Left hindlimb (tissue), 1 donor: ENCODE measurements at regions not wholly inside any gene's neighbourhood (a gene's known extent, or its start where the extent isn't known, plus 50 kb on each side); places are given as distances from the start of the nearest gene placed in this dataset.
A peak's percentile ranks its signal among the peaks of the same experiment; 100 is the strongest.

Experiments
- DNase-seq: peaks from one replicate; pipeline ENCODE4 v3.0.0-alpha.2; 2018

DNA sequence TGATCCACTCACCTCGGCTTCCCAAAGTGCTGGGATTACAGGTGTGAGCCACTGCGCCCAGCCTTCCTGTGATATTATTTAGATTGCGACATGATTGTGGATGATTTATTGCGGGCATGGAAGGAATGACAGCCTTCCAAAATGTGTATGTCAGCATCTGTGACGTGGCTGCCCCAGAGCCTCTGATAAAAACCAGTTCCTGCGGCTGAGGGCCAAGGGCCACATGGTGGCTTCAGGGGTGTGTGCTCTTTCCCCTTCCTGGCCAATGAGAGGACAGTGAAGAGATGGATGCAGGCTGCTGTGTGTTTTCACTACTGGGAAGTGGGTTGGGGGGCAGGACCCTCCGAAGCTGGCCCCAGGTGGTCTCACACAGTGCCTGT lies 57.4 kb upstream of the HGFAC start:
- no peak for DNase-seq

DNA sequence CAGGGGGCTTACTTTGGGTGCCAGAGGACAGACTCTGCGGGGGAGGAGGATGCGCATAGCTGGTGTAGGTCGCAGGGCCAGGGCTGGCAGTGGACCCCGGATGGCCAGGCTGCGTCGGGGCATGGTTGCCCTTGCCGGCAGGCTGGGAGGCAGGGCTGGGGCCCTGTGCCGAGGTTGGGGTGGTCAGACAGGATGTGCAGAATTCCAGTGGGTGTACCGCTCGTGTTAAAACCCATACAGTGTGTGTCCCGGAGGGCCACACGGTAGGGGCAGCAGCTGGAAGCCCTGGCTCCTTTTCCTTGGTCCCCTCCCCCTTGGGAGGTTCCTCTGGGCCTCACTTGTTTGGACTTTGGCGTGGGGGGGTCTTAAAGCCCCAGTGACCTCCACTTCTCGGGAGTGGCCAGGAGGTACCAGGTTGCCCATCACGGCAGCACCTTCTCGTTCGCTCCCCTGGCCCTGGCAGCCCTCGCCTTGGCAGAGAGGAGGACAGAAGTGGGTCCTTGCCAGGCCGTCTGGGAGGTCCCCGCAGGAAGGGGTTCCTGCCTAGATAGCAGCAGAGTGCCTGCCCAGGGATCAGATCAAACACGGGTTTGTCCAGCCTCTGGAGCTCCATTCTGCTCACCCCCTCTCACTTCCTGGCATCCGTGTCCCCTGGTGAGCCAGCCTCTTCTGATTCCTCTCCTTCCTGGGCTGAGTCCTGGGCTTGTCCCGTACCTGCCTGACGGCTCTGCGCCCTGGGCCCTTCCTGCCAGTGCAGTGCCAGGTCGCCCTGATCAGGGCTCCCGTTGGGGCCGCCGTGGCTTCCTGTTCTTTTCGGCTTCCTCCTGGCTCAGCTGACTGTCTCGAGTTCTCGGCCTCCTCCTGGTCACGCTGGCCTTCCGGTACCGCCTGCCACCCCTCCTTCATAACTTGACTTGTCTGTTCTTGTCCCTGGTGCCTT lies 56.7 kb upstream of the HGFAC start:
- peak; percentile 43 for DNase-seq

DNA sequence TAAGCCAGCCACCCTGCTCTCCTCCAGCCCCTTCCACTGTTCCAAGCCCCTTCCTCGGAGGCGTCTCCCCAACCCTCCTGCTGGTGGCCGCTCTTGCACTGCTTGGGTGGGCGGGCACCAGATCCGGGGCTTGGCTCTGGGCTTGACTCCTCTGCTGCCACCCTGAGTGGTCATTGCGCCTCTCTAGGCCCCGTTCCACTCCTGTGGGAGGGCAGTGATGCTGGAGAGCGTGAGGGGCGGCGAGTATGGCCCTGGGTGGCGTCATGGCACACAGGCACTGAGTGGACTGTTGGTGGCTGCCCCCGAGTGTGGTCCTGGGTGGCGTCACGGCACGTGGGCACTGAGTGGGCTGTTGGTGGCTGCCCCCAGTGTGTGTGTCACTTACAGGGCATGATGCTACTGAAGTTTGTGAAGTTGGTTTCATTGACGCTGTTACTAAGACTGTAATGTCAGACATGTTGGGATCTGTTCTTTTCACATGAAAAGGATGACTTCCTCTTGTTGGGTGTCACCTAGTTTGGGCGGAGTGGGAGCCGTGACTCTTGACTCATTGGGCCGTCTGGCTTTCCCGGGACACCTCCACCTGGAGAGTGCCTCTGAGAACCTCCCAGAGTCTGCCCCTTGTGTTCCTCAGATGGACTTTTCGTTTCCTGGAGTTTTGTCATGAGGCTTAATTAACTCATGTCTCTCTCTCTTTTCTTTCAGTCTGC lies 55.9 kb upstream of the HGFAC start:
- no peak for DNase-seq

DNA sequence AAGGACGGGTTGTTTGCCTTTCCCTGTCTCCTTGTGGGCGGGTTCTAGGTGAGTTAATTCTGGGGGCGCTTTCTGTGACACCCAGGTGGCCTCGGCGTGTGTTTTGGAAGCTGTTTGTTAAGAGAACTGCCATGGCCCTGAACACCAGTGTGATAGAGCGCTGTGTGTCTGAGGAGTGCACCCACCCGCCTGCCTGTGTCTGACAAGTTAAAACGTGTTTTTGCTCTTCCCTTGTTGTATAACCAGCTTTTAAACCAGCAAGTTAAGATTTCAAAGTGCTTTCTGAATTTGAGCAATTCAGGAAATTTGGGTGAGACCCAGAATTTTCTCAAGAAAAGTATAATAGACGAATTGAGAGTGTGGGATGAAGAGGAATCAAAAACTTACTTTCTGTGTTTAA lies 55.2 kb upstream of the HGFAC start:
- no peak for DNase-seq

DNA sequence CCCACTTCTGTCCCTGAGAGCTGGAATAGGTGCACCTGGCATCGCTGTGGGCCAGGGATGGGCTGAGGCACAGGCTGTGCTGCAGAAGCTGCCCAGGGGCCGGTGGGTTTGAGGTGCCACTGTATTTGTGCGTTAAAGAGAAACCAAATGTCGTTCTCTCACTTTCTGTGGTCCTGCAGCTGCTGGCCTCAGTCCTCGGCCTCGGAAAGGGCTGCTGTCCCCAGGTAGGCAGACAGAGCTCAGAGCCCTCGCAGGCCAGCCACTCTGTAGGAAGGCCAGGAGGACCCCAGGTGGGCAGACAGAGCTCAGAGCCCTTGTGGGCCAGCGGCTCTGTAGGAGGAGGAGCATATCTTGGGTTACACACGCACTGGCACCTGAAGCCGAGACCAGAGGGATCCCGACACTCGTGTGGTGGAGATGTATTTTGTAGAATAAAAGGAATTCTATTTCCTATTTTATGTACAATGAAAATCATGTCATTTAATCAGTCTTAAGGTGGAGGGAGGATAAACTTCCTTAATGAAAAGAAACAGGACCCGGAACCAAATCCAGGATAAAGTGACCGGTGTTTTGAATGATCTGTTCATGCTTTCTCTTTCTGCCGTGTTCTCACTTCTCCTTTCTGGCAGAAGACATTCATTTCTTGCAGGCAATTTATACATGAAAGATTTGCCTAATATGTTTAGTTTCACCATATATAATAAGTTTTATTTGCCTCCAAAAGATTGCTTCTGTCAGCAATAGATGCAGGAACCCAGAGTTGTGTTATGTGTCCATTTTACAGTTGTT lies 54.4 kb upstream of the HGFAC start:
- DNase-seq = no peak

DNA sequence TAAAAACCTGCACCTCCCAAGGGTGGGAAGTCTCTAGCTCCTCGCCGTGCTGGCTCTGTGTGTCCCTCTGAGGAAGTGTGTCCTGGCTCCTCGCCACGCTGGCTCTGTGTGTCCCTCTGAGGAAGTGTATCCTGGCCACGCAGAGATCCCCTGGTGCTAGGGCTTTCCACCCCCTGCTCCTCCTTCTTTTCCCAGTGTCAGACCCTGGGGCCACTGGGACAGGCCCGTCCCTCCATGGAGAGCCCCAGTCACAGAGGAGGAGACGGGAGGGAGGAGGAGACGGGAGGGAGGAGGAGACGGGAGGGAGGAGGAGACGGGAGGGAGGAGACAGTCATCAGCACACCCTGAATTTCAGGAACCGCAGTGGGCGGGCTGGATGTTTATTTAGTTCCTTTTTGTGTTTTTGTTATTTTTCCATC lies 53.8 kb upstream of the HGFAC start:
- peak; percentile 78 for DNase-seq

DNA sequence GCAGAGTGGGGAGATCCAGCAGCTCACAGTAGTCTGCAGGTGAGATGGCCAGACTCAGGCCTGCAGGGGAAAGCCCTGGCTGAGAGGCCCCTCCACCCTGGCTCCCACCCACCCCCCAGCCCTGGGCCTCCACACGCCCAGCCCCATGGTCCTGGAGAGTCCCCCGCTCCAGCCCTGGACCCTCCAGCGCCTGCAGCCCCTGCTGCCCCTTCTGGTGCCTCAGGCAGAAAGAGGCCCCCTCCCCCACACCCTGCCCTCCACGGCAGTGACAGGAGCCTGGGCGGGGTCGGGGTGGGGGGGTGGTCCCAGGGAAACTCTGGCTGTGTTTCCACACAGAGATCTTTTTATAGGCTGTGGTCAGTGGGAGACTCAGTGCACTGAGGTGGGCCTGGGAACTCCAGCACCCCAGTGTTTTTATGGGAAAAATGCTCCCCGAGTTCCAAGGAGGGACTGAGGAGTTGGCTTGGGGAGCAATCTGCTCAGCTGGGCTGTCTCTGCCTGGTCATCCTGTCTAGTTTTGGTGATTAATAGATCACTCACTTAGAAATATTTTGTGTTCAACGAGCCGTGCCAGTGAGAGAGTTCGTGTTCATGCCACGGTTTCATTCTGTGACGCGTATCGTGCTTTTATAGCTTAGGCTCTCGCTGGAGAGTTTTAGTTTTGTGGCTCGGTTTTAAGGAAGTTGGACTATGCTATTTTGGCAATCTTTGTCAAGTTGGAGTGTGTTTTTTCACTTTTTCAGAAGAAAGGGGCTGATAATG lies 53.1 kb upstream of the HGFAC start:
- DNase-seq = no peak

DNA sequence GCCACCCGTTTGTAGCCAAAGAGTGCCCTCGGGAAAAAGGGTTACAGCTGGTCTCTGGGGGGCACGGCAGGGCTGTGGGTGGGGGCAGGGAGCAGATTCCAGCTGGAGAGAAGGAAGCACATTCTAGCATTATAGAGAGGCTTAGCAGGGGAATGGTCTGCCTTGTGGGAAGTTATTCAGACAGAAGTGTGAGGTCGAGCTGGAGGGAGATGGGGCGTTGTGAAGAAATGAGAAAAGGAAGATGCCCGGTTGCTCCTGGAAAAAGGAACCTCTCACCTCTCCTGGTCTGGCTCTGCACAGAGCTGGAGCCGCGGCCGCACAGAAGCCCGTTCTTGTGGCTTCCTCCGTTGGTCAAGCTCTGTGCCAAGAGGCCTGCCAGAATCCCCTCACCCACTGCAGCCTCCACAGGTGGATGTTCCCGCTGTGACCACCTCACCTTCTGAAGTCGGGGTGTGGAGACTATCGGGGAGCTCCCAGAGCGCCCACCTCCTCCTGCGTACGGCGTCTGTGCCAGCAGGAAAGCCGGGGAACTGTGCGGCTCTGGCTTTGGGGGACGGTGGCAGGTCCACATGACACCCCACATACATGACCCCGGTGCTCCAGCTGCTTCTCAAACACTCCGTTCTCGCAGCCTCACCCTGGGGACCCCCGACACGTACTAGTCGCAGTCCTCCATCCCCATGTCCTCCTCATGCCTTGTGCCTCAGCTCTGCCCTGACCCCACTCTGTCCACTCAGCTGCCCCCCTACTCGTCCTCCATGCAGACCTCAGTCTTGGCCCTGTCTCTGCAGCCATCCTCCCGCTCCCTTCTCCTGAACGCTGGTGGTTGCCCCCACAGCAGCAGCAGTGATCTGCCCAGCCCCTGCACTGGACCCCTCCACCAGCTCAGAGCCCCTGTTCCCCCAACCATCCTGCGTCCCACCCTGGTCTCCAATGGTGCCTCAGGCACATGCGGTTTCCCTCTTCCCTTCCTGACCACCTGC lies 52.2 kb upstream of the HGFAC start:
- no peak for DNase-seq

DNA sequence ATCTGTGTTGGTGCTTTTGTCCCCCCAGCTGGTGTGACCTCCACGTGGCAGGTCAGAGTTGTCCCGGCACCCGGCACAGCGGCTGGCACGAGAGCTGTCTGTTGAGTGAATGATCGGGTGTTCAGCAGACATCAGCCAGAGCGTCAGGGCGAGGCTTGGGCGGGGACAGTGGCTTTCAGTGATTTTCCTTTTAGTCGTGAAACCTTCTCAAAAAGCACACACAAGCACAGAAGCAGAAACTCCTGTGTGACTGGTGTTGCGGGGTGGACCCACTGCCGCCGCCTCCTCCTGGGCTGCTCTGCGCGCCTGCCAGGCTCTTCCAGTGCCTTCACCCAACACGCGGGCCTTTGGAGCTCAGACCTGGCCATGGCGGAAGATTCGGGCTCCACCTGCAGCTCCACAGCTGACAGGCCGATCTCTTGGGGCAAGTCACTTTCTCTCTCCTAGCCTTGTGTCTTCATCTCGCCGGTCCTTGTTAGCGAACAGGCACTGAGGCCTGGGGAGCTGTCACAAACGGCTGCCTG lies 51.4 kb upstream of the HGFAC start:
- DNase-seq = no peak

DNA sequence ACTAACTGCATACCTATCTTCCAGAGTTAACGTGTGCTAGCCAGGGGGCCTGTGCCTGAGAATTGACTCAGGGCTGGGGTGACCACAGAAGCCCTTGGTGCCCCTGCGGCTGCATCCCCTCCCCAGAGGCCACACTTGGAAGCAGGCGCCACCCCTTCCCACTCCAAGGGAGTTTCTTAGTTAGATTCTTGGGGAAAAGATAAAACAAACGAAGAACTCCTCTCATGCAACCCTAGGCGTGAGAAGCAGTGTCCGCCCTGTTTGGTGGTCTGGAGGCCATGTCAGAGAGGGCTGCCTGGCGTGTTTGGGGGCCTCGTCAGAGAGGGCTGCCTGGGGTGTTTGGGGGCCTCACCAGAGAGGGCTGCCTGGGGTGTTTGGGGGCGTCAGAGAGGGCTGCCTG lies 50.3 kb upstream of the HGFAC start:
- DNase-seq = no peak
